ENCODE measurements at regions not wholly inside any gene's neighbourhood (a gene's known extent, or its start where the extent isn't known, plus 50 kb on each side); places are given as distances from the start of the nearest gene placed in this dataset.

DNA sequence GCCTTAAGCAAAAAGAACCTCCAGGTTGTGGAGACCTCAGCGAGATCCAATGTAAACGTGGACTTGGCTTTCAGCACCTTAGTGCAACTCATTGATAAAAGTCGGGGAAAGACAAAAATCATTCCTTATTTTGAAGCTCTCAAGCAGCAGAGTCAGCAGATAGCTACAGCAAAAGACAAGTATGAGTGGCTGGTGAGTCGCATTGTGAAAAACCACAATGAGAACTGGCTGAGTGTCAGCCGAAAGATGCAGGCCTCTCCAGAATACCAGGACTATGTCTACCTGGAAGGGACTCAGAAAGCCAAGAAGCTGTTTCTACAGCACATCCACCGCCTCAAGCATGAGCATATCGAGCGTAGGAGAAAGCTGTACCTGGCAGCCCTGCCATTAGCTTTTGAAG lies 58.5 kb downstream of the ARHGAP35 start:
- Mint-ChIP-seq H3K27me3 (ENCODE audit: unreplicated experiment) (no peaks in the 10 kb centered on the region), H3K27ac (ENCODE audit: unreplicated experiment) (no peak overlapping the region)

GRCh38 chr19:46920362-46920761 lies 59.6 kb downstream of the ARHGAP35 start:
- no peak overlapping the region for H3K4me3 Mint-ChIP-seq (ENCODE audit: unreplicated experiment)
- no peak for DNase-seq (ENCODE audit: low spot score)
- H3K27me3 Mint-ChIP-seq (ENCODE audit: unreplicated experiment), result no peaks in the 10 kb centered on the region
- H3K9me3 Mint-ChIP-seq (ENCODE audit: unreplicated experiment), result no peaks in the 10 kb centered on the region
- H3K36me3 Mint-ChIP-seq (ENCODE audit: low read depth, unreplicated experiment), result peaks cover 32% of the 10 kb centered on the region
- TF ChIP-seq CTCF (IDR thresholded peaks at IDR 0.05; ENCODE audit: unreplicated experiment), result no peak
- H3K4me1 Mint-ChIP-seq (ENCODE audit: unreplicated experiment), result peaks cover 14% of the 10 kb centered on the region
- H3K27ac Mint-ChIP-seq (ENCODE audit: unreplicated experiment), result no peak overlapping the region

More for the DNA sequence above, 58.5 kb downstream of the ARHGAP35 start:
- no peak for DNase-seq (ENCODE audit: low spot score)
- Mint-ChIP-seq H3K4me3 (ENCODE audit: unreplicated experiment) (no peak overlapping the region), H3K4me1 (ENCODE audit: unreplicated experiment) (peaks cover 8% of the 10 kb centered on the region), H3K36me3 (ENCODE audit: low read depth, unreplicated experiment) (peaks cover 32% of the 10 kb centered on the region), H3K9me3 (ENCODE audit: unreplicated experiment) (no peaks in the 10 kb centered on the region)
- TF ChIP-seq CTCF (IDR thresholded peaks at IDR 0.05; ENCODE audit: unreplicated experiment), result no peak

- TF ChIP-seq CTCF (IDR thresholded peaks at IDR 0.05; ENCODE audit: unreplicated experiment), result no peak
- peak overlapping the region; percentile 5 for H3K4me3 Mint-ChIP-seq (ENCODE audit: unreplicated experiment)
- no peaks in the 10 kb centered on the region for H3K27me3 Mint-ChIP-seq (ENCODE audit: unreplicated experiment)
- peaks cover 32% of the 10 kb centered on the region for H3K36me3 Mint-ChIP-seq (ENCODE audit: low read depth, unreplicated experiment)
- DNase-seq (ENCODE audit: low spot score), result no peak
- H3K27ac Mint-ChIP-seq (ENCODE audit: unreplicated experiment), result no peak overlapping the region
- peaks cover 16% of the 10 kb centered on the region for H3K4me1 Mint-ChIP-seq (ENCODE audit: unreplicated experiment)
- no peaks in the 10 kb centered on the region for H3K9me3 Mint-ChIP-seq (ENCODE audit: unreplicated experiment)
Measured at GRCh38 chr19:46921071-46921470, 60.3 kb downstream of the ARHGAP35 start.

GRCh38 chr19:46922465-46922864 lies 61.7 kb downstream of the ARHGAP35 start:
- peaks cover 25% of the 10 kb centered on the region for H3K4me1 Mint-ChIP-seq (ENCODE audit: unreplicated experiment)
- H3K9me3 Mint-ChIP-seq (ENCODE audit: unreplicated experiment), result no peaks in the 10 kb centered on the region
- no peaks in the 10 kb centered on the region for H3K27me3 Mint-ChIP-seq (ENCODE audit: unreplicated experiment)
- H3K27ac Mint-ChIP-seq (ENCODE audit: unreplicated experiment), result no peak overlapping the region
- no peak for TF ChIP-seq CTCF (IDR thresholded peaks at IDR 0.05; ENCODE audit: unreplicated experiment)
- no peak for DNase-seq (ENCODE audit: low spot score)
- peaks cover 32% of the 10 kb centered on the region for H3K36me3 Mint-ChIP-seq (ENCODE audit: low read depth, unreplicated experiment)
- H3K4me3 Mint-ChIP-seq (ENCODE audit: unreplicated experiment), result no peak overlapping the region

GRCh38 chr19:46924874-46925547 lies 64.2 kb downstream of the ARHGAP35 start:
- peaks cover 14% of the 10 kb centered on the region for H3K36me3 Mint-ChIP-seq (ENCODE audit: low read depth, unreplicated experiment)
- no peaks in the 10 kb centered on the region for H3K27me3 Mint-ChIP-seq (ENCODE audit: unreplicated experiment)
- DNase-seq (ENCODE audit: low spot score), result no peak
- no peaks in the 10 kb centered on the region for H3K9me3 Mint-ChIP-seq (ENCODE audit: unreplicated experiment)
- no peak for TF ChIP-seq CTCF (IDR thresholded peaks at IDR 0.05; ENCODE audit: unreplicated experiment)
- no peak overlapping the region for H3K27ac Mint-ChIP-seq (ENCODE audit: unreplicated experiment)
- H3K4me1 Mint-ChIP-seq (ENCODE audit: unreplicated experiment), result peaks cover 32% of the 10 kb centered on the region
- H3K4me3 Mint-ChIP-seq (ENCODE audit: unreplicated experiment), result no peak overlapping the region

Measured in endothelial cell (in vitro differentiated cells).